ENCODE measurements at regions not wholly inside any gene's neighbourhood (a gene's known extent, or its start where the extent isn't known, plus 50 kb on each side); places are given as distances from the start of the nearest gene placed in this dataset.

DNA sequence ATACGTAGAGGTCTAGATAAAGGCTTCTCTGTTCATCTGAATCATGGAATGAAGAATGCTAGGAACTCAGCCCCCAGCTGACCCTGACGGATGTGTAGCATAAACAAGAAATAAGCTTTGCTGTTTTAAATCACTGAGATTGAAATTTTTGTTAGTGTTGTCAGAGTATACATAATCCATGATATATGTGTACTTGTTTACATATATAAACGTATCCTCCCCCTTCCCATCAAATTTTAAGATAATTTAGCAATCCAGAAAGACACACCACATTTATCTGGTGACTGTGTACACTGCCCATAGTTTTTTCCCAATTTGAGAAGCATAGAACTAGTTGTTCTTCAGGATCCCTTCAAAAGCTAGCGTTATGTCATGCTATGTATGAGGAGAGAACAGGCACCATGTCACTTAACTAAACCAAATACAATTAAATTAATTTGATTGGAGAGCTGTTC lies 80.8 kb upstream of the OSMR start:
- TF ChIP-seq, protein P1, sequence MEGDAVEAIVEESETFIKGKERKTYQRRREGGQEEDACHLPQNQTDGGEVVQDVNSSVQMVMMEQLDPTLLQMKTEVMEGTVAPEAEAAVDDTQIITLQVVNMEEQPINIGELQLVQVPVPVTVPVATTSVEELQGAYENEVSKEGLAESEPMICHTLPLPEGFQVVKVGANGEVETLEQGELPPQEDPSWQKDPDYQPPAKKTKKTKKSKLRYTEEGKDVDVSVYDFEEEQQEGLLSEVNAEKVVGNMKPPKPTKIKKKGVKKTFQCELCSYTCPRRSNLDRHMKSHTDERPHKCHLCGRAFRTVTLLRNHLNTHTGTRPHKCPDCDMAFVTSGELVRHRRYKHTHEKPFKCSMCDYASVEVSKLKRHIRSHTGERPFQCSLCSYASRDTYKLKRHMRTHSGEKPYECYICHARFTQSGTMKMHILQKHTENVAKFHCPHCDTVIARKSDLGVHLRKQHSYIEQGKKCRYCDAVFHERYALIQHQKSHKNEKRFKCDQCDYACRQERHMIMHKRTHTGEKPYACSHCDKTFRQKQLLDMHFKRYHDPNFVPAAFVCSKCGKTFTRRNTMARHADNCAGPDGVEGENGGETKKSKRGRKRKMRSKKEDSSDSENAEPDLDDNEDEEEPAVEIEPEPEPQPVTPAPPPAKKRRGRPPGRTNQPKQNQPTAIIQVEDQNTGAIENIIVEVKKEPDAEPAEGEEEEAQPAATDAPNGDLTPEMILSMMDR (IDR thresholded peaks at IDR 0.05): no peak
- TF ChIP-seq POLR2A (IDR thresholded peaks at IDR 0.05): no peak
- no peak for TF ChIP-seq POLR2AphosphoS5 (IDR thresholded peaks at IDR 0.05)
